Left ventricle myocardium superior (tissue), 1 donor: ENCODE measurements at regions not wholly inside any gene's neighbourhood (a gene's known extent, or its start where the extent isn't known, plus 50 kb on each side); places are given as distances from the start of the nearest gene placed in this dataset.

Source experiments
- ATAC-seq: fragments of 200-7000 bp; cut with Tn5 transposase; one replicate; pipeline ENCODE4 v1.9.1; 2020; ENCODE audit warnings: mild to moderate bottlenecking, moderate library complexity
- DNase-seq: peaks from one replicate; pipeline ENCODE4 v3.0.0-alpha.2; 2020
- intact Hi-C: fragments of 100-400 bp; cut with micrococcal nuclease; formaldehyde crosslinking; loops from one replicate; pipeline ENCODE4 v1.11.0; 2022
- donor health status: DM: no; HTN: yes; CAD: no; lungs with severe emphysema.

DNA sequence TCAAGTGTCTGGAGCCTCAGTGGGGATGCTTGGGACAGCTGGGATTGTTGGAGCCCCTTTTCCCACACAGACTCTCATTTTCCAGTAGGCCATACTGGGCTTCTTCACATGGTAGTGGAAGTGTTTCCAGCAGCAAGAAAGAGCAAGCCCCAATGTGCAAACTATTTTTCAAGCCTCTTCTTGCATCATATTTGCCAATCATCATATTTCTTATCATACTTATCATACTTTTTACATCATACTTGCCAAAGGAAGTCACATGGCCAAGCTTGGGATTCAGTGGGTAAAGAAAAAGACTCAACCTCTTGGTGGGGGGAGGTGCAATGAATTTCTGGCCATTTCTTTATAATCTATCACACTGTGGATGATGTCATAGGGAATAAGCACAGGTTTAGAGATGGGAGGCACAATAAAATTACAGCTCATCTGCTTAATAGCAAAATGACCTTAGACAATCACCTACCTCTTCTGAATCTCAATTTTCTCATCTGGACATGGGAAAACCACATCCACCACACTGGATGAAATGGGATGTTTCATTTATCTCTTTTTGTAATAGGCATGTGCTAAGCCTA lies 174.2 kb downstream of the MID1IP1 start:
- DNase-seq (no peak), ATAC-seq (no peak)
- intact Hi-C loops: no loop called here

DNA sequence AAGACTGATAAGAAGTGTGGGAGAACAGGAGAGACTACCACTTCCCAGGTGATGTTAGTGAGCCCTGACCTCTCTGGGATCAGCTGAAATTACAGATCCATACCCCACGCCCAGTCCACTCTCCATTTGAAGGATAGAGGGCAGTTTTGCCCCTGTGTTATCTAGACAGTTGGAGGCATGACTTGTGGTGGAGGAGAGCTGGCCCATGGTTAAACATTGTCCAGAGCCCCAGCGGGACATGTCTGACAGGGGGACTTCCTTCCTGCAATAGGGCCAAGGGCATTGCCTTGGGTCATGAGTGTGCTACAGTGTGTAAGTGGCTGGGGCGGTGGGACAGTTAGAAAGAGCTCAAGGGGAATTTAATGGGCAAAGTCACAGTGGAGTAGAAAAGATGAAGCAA lies 181.1 kb downstream of the MID1IP1 start:
- DNase-seq (no peak), ATAC-seq (no peak)
- intact Hi-C loops: loop anchor here (10.0 kb wide), 1 partner anchor 178 kb away; the partner anchor contains the start of gene MID1IP1

DNA sequence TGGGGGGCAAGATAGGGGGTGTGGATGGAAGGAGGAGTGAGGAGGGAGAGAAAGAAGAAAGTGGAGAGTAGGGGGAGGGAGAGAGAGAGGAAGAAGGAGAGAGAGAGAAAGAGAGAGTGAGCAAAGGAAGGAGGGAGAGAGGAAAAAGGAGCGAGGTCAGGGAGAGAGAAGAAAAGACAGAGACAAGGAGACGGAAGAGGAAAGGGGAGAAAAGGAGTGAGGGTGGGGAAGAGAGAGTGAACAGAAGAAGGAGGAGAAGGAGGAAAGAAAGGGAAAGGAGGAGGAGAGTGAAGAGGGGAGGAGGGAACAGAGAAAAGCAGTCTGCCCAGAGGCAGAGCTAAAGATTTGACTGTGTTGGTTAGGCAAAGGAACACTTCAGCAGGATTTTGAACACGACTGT lies 181.6 kb downstream of the MID1IP1 start:
- intact Hi-C loops: loop anchor here (10.0 kb wide), 1 partner anchor 178 kb away; the partner anchor contains the start of gene MID1IP1
- ATAC-seq: no peak
- DNase-seq: no peak

DNA sequence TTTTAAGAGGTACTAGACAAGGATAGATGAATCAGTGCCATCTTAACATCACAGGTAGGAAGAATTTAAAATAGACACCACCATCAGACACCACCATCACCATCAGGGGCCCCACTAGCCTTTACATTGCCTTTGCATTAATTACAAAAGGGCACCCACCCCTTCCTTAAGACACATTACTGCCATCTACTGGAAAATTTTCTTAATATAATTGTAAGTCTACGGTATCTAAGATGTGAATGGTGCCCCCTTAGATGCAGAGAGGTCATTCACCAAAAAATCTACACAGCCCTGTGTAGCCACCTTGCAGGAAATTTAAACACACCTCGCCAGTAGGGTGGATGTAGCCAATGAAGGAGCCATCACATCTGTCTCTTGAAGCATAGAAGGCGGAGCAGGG lies 184.1 kb downstream of the MID1IP1 start:
- DNase-seq (no peak), ATAC-seq (peak; percentile 35)
- intact Hi-C loops: loop anchor here (10.0 kb wide), 1 partner anchor 181 kb away; the partner anchor contains the start of gene MID1IP1

DNA sequence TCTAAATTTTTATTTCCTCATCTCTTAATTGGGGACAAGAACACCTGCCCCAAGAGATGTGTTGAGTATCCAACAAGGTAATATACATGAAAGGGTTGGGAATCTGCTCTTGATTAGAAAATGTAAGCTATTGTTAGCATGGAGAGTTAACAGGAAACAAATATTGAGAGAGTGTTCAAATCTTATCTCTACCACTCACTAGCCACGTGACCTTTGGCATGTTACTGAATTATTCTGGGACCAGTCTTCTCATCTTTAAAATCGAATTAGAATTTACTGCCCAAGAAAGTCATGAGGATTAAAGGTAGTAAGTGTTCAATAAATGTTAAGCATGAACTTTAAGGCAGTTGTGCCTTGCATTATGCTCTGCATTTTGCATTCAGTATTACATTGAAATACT lies 184.7 kb downstream of the MID1IP1 start:
- intact Hi-C loops: loop anchor here (10.0 kb wide), 1 partner anchor 181 kb away; the partner anchor contains the start of gene MID1IP1
- DNase-seq: no peak
- ATAC-seq: no peak

DNA sequence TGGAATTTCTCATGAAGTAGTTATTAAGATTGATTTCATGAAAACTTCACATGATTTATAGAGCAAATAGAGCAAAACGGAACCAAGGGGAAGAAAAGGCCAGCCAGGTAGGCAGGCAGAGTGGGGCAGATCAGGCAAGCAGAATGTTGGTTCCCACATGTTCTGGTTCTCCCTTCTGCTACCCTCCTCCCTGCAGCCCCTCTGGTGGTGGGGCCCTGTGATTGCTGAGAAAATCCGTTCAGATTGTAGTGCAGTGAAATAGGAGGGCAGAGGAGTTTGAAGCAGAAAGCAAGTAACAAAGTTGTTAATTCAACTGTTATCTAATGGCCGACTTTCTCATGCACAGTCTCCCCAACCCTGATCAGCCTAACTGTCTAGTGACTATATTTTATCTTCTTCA lies 185.3 kb downstream of the MID1IP1 start:
- ATAC-seq (no peak), DNase-seq (no peak)
- intact Hi-C loops: loop anchor here (10.0 kb wide), 1 partner anchor 182 kb away; the partner anchor contains the start of gene MID1IP1

DNA sequence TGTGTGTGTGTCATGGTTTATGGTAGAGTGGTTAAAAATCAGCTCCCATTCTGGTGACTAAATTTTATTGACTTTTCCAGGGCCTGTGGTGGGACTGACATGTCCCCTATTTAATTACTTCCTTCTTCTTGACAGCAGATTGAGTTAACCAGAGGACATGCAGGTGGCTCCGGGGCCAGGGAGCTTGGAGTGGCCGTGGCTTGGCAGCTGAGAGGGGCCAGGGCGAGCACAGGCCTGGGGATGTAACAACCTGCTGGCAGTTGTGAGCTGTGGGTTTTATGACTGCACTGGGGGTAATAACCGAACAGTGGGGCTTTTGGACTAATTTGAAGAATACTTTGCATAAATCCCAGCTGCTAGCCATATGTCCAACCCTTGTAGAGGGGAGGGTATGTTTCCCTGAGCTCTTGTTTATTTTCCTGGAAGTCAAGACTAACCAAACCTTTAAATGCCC lies 186.0 kb downstream of the MID1IP1 start:
- ATAC-seq (no peak), DNase-seq (no peak)
- intact Hi-C loops: loop anchor here (10.0 kb wide), 1 partner anchor 182 kb away; the partner anchor contains the start of gene MID1IP1

DNA sequence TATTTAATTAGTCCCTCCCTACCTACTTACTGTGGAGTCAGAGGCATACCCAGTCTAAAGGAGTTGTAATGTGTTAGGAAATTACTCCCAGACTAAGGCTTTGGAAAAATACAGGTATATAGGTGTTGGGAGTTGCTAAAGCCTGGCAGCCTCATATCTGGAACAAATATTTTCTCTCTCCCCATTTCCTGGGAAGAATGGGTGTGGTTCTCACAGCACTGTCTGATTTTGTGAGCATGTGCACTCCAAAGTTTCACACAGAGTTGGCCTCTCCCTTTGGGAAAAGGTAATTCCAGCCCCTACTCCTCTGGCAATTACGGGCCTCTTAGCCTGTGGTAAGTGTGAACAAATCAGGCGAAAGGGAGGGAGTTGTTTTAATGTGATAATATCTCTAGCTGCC lies 187.0 kb downstream of the MID1IP1 start:
- DNase-seq (no peak), ATAC-seq (no peak)
- intact Hi-C loops: loop anchor here (10.0 kb wide), 1 partner anchor 184 kb away; the partner anchor contains the start of gene MID1IP1

DNA sequence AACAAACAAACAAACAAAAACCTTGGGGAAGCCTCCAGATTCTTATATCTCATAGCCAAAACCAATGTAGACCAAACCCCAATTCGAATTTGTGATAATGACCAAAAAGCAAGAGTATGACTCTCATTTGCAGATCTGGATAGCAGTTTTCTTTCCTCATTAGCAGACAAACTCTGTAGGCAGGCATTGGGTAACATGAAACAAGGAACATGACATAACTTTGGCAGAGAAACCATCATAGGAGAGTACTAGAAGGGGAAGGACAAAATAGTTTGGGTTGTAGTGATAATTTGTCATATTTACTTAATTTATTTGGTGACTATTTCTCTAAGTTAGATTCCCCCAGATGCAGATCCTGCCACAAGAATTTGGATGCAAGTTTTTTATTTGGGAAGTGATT lies 187.8 kb downstream of the MID1IP1 start:
- intact Hi-C loops: loop anchor here (10.0 kb wide), 1 partner anchor 184 kb away; the partner anchor contains the start of gene MID1IP1
- ATAC-seq (no peak), DNase-seq (no peak)

DNA sequence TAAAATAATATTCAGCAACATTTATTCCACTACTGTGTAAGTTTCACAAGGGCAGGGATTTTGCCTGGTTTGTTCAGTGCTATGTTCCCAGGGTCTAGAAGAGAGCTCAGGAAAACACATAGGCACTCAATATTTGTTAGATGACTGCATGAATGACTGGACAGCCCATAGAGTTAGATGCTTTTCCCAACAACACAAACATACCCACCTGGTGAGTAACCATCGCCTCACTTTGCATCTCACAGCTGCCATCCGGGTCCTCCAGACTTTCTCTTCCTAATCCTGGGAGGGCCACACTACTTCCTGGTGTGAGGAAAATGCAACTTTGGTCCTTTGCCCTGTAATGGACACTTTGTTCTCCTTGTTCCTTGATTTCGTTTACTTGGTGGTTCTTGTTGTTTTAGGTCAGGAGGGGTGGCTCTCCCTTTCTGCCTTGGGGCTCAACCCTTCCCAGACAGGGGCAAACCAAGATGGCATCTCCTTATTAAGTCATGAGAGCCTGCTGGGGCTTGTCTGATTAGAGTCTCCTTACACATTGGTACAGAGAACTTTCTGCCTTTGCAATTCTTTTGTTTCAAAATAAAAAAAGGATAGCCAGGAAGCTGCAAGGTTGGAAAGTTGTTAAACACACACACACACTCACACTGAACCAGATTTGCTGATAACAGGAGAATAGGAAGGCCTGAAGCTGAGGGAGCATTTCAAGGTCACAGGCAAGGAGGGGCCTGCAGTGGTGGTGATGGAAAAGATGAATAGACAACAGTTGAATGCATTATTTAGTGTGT lies 190.6 kb downstream of the MID1IP1 start:
- no peak for ATAC-seq
- intact Hi-C loops: no loop called here

DNA sequence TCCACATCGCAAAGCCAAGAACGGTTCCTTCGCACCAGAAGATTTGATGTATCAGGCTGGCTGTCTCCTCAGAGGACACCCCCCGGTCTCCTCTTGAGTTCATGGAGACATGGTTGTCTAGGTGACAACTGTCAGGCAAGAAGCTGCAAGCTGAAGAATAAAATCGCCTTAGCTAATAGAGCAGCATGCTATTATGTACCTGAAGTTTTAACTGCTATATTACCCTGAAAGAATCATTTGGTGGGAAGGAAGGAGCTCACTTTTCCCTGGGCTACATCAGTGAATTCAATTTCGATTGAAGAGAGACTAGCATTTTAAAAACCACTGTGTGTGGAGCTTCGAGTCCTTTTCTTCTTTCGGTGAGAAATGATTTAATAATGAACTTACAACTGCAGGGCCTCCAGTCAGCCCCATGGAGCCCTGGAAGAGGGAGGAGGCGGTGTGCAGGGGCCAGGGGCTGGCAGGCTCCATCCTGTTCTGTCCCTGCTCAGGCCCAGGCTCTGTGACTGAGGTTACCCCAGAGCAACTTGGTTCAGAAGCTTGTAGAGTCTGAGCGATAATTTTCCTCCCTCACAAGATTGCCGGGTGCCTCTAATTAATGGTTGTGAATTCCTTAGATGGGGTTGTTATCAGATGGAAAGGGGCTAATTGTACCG lies 191.3 kb downstream of the MID1IP1 start:
- DNase-seq: no peak
- intact Hi-C loops: no loop called here
- no peak for ATAC-seq

More for the DNA sequence above, 190.6 kb downstream of the MID1IP1 start:
- no peak for DNase-seq

DNA sequence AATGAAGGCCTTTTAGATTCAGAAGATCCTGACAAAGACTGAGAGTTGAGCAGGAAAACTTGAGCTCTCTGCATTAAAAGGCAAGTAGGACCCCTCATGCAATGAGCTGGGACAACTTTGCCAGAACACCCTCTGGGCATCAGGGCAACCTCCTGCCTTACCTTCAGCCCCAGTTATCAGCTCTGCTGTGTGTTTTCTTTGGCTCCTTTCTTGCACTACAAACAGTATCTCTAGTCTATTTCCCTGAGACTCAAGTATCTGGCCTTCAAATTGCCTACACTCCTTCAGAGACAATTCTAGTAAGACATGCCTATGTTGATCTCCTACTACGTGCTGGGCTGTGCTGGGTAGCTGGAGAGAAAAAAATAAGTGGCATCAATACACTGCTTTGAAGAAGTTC lies 192.2 kb downstream of the MID1IP1 start:
- no peak for DNase-seq
- intact Hi-C loops: no loop called here
- no peak for ATAC-seq

DNA sequence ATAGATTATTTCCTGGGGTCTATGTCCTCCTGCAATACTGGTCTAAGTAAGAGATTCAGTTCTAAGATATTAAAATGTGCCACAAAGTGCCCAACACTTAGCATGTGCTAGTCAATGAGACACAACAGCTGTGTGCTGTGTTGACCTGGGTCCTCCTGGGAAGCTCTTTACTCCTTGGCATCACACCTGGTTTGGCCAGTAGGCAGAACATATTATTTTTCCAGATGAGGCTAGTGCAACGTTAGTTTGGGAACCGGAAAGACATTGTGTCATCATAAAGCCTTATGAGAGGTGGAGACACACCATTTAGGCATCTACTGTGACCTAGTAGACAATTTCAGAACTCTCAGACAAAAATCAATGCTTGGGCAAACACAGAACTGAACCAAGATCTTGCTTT lies 197.8 kb downstream of the MID1IP1 start:
- no peak for DNase-seq
- intact Hi-C loops: no loop called here
- ATAC-seq: no peak

DNA sequence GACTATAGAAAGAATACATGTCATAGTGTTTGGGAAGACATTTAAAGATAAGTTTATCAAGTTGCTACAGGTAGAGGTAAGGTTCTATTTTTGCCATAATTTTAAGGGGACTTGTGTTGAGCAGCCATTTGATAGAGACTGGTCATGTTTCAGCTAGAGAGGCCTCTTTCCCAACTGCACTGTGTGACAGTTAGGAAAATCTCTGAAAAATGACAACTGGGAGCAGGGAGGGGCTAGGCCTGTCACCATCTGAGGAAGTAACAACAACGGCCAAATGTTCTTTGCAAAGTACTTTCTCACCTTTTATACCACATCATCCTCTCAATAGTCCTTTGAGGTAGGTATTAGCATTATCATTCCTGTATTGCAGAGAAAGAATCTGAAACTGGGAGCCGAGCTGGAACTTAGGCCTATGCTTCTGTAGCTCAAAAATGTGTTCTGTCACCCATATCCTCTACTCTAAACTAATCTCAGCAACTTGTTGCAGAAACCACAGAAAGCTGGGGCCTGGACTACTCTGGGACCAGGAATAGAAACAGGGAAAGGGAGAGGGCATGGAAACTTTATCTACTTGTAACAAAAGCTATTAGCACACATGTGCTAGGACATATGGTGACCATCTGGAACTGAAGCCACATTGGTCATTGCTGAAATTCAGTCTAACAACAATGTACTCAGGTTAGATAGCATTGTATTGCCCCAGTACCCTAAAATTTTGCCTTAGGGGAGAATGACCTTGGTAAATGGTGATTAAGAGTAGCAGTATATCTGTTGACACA lies 198.9 kb downstream of the MID1IP1 start:
- ATAC-seq (peak; percentile 37), DNase-seq (no peak)
- intact Hi-C loops: no loop called here

DNA sequence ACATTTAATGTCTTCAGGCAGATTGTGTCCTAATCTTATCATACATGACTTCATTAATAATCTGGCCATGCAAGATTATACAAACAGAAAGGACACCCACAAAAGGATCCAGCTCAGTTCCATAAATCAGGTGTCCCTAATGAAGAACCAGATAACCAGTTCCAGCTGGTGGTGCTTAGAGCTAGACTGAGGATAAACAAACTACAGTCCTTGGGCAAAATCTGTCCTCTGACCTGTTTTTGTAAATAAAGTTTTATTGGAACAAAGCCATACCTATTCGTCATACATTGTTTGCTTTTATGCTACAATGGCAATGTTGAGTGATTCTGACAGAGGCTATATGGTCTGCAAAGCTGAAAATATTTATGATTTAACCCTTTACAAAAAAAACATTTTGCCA lies 199.5 kb downstream of the MID1IP1 start:
- ATAC-seq: no peak
- intact Hi-C loops: no loop called here
- no peak for DNase-seq

DNA sequence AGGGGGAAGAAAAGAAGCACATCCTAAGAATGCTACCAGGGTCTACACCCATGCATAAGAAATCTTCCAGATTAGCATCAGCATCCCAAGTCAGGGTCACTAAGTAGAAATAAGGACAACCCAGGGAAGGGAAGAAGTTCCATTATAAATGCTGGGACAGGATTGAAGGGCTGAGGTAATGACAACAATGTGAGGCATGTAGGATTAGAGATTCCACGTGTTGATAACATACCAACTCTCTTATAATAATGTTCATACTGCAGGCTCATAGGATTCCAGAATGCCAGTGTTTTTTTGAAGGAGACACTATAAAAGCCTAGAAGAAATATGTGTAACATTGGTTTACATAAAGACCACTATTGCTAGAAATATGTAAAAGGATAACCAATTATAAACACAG lies 201.2 kb downstream of the MID1IP1 start:
- intact Hi-C loops: no loop called here
- DNase-seq: no peak
- ATAC-seq: no peak

DNA sequence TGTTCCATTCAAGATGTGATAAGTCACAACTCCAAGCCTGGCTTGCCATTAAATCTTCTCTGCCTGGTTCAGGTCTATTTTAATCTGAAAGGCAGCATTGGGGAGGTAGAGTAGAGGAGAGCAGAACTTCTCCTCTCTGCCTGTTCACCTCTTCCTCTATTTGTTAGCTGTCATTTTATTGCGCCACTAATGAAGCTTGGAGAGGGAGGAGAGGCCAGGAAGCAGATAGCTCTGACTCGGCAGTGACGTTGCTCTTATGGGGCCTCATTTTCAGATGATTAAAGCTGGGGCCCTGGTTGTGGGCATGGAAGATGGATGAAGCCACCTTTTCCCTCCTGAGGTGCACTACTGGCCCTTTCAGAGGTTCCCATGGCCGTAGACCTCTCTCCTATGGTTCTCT lies 207.3 kb downstream of the MID1IP1 start:
- no peak for DNase-seq
- ATAC-seq: no peak
- intact Hi-C loops: no loop called here

DNA sequence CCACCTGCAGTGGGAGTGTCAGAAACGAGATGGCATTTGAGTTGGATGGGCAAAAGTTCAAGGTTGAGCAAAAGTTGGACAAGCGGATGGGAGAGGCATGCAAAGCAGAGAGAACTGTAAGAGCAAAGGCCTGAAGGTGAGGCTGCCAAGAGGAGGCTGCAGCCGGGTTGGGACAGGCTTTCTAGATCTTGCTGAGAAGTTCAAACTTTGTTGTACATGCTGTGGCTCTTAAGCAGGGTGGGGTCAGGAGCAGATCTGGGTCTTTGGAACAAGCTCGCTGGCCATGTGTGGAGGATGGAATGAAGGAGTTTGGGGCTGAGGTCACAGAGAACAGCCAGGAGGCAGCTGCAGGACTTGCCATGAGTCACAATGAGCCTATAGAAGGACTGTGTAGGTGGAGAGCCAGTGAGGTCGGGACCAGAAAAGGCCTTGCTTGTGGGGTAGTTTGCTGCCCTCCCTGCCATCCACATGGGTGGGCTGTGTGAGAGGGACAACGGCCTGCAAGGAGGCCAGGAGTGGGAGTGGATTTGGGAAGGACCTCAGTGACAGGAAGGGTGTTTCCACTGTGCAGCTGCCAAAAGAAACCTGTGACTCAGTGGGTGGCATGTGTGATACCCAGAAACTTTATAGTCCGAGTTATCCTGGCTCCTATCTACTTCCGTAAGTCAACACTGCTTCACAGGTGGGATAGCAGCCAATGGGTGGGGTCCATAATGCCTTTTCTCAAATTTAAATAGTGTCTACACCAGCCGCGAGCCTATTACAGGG lies 210.4 kb downstream of the MID1IP1 start:
- DNase-seq (no peak), ATAC-seq (peak; percentile 70)
- intact Hi-C loops: no loop called here
